ENCODE measurements at regions not wholly inside any gene's neighbourhood (a gene's known extent, or its start where the extent isn't known, plus 50 kb on each side); places are given as distances from the start of the nearest gene placed in this dataset.

- no peak for TF ChIP-seq CTCF (IDR thresholded peaks at IDR 0.05; ENCODE audit: low read depth, low read length, poor library complexity, severe bottlenecking)
- no peak for TF ChIP-seq EZH2phosphoT487 (IDR thresholded peaks at IDR 0.05; ENCODE audit: borderline replicate concordance, low read length)
Measured at GRCh38 chr2:7241041-7241745, 324.0 kb downstream of the RNF144A start.

All from DOHH2 (cell line).